Islet of Langerhans (tissue), 1 donor: ENCODE measurements at regions not wholly inside any gene's neighbourhood (a gene's known extent, or its start where the extent isn't known, plus 50 kb on each side); places are given as distances from the start of the nearest gene placed in this dataset.
"Not testable (repeated sequence)": the region's sequence is repeated elsewhere in the genome, so short reads cannot be mapped to it uniquely, and the experiment has no call there.

Experiments
- FAIRE-seq: peaks from one replicate; lab custom pipeline; 2011; peaks lifted over from hg19 to GRCh38; lab: Jason Lieb, UNC

DNA sequence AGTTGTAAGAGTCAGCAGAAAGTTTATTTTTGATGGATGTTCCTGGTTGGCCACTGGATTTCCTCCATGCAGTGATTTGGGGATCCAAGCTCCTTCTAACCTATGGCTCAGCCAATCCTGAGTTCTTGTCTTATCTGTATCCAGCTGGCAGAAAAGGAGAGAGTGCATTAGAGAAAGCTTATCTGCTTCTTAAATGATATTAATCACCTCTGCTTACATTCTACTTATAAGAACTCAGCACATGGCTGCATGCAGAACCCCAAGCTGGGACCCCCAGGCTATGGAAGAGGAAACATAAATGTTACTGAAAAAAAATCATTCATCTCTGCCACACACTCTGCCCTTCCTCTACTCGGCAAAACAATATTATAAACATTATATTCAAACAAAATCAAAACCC, 739.8 kb upstream of the AUTS2 start:
- FAIRE-seq, result no peak

DNA sequence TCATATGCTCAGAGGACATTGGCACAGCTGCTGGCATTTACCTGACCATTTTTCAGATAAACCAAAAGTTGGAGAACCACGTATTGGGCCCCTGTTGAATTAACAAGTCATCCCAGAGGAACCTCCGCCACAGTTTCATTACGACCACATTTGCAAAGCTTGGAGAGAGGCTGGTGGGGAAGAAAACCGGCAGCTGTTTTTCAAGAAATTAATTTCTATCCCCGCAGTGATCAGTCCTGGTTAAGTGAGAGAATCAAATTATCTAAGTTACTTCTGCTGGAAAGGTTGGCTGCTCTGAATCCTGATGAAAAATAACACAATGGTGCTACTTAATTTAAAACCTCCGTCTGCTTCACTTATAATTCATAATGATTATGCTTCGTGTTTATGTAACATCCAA, 737.1 kb upstream of the AUTS2 start:
- no peak for FAIRE-seq

- no peak for FAIRE-seq
Observed at GRCh38 chr7:68862261-68862660, 736.0 kb upstream of the AUTS2 start.

- no peak for FAIRE-seq
Observed at GRCh38 chr7:68862736-68863135, 735.5 kb upstream of the AUTS2 start.

- no peak for FAIRE-seq
Observed at GRCh38 chr7:68865351-68866199, 732.7 kb upstream of the AUTS2 start.

DNA sequence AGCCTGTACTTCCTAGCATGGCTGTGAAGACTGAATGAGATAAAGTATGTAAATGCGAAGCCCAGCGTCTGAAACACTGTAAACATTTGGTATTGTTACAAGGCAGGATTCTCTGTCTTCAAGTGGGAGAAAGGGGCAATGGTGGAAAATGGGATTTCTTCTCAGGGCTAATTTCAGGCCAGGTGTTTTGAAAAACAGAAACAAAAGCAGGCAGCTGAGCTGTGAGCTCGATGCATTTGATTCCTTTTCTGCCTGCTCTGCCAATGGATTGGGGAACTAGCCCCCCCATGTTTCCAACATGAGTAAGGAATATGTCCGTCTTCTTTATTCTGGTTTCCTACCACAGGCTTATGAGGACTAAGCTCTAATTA, 732.1 kb upstream of the AUTS2 start:
- no peak for FAIRE-seq

- FAIRE-seq, result not testable (repeated sequence)
Observed at GRCh38 chr7:68866721-68867120, 731.6 kb upstream of the AUTS2 start.

GRCh38 chr7:68868978-68869377, 729.3 kb upstream of the AUTS2 start:
- FAIRE-seq, result no peak

DNA sequence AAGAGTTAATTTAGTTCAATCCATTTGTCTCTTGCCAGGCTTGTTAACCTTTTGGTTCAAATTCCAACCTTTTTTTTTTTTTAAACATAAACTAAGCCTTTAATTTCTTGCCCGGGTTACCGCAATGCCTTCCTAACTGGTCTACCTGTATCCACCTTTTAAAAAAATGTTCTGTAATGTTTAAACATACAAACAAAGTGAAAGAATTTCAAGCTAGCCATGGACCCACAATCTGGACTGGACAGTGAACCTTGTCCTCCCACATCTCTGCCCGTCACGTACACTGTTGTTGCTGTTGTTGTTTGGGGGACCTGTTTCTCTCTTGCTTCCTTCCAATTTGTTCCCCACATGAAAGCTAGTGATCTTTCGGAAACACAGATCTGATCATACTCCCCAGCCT, 724.7 kb upstream of the AUTS2 start:
- FAIRE-seq, result no peak

GRCh38 chr7:68875857-68876256, 722.4 kb upstream of the AUTS2 start:
- FAIRE-seq, result no peak

DNA sequence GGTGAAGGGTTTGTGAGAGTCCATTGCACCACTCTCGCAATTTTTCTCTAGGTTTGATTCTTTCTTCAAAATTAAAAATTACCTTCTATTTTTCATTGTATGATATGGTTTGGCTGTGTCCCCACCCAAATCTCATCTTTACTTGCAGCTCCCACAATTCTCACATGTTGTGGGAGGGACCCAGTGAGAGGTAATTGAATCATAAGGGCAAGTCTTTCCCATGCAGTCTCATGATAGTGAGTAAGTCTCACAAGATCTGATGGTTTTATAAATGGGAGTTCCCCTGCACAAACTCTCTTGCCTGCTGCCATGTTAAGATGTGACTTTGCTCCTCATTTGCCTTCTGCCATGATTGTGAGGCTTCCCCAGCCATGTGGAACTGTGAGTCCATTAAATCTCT, 711.2 kb upstream of the AUTS2 start:
- FAIRE-seq, result not testable (repeated sequence)

DNA sequence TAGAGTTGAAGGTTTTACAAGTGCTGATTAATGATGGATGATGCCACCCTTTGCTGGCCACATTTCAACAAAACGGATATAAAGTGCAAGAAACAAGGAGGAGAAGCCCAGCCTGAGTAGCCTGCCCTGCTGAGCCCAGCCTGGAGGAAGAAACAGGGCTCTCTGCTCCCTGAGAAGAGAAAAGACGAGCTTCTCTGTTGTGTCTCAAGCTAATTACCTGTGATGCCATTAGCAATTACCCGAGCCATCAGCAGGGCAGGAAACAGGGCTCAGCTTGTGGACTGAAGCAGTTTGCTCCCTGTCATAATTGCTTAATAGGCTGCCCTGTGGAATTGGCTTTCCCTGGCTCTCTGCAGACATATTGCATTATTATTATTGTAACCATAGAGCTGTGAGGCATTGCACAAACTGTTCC, 709.3 kb upstream of the AUTS2 start:
- no peak for FAIRE-seq

DNA sequence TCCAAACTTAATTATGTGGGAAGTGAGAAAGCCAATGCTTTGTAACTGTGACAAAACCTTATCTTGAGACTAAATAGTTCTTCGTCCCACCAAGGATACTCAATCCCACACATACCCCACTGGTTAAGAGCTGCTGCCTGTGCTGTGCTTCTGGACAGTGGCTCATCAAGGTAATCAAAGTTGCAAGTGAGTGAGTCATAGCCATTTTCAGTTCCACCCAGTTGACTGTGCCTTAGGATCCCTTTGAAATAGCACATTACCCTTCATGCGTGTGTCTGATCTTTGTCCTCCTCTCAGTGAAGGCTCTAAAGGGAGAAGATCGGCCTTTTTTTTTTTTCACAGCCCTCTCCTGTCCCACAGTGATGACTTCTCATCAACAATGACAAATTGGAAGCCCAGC, 706.0 kb upstream of the AUTS2 start:
- FAIRE-seq, result no peak

DNA sequence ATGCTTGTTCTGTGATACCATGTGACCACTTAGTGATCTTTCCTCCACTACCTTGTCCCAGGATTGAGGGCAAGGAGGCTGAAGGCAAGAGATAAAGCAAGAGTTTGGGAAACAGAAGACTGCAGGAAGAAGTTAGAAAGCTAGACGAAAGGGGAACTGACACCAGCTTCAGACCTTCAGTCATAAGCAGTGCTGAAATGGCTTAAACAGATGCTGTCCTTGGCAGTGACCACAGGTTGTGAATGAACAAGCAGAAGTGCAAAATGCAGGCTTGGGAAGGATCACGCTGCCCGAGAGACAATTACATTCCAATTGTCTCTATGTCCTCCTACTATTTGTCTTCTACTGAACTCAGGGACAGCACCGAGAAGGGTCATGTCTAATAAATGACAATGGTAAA, 704.9 kb upstream of the AUTS2 start:
- no peak for FAIRE-seq

DNA sequence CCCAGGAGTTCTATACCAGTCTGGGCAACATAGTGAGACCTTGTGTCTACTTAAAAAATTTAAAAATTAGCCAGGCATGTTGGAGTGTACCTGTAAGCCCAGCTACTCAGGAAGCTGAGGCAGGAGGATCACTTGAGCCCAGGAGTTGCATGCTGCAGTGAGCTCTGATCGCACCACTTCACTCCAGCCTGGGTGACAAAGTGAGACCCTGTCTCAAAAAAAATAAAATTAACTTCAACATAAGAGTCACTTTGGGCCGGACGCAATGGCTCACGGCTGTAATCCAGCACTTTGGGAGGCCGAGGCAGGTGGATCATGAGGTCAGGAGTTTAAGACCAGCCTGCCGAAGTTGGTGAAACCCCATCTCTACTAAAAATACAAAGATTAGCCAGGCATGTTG, 699.1 kb upstream of the AUTS2 start:
- not testable (repeated sequence) for FAIRE-seq

DNA sequence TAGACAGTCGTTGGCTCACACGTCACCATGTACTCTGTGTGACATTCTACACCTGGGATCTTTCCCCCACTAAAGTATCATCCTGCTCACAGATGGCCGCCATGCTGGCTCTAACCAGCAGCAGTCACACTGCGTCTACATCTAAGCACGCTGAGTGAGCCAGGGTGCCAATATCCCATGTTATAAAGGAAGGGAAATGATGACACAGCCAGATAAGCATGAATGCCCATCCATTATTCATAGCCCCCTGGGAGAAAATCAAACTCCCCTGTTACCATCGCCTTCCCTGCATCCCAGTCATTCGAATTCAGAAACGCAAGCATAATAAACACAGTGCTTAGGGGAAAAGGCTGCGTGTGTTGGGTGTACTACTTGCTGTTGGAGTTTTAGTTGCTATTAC, 698.2 kb upstream of the AUTS2 start:
- FAIRE-seq, result no peak

- FAIRE-seq, result no peak
Observed at GRCh38 chr7:68904630-68905029, 693.6 kb upstream of the AUTS2 start.

- no peak for FAIRE-seq
Observed at GRCh38 chr7:68911754-68912153, 686.5 kb upstream of the AUTS2 start.

DNA sequence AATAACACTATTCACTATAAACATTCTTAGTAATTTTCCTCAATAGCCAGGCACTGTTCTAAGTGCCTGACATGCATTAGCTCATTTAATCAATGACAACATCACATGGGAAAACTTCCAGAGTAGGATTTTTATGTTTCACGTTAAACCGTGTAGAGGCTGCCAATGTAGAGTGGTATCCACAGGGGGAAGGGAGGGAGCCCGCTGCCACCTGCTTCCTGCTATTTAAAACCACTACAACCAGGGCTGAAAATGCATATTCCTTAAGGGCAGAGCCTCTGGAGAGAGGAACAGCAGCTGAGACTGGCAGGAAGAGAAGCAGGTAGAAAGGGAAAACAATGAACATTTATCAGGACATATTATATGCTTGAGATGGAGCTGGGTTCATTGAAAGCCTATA, 684.3 kb upstream of the AUTS2 start:
- FAIRE-seq, result no peak

GRCh38 chr7:68917041-68917651, 681.1 kb upstream of the AUTS2 start:
- no peak for FAIRE-seq

GRCh38 chr7:68918621-68919020, 679.7 kb upstream of the AUTS2 start:
- no peak for FAIRE-seq

DNA sequence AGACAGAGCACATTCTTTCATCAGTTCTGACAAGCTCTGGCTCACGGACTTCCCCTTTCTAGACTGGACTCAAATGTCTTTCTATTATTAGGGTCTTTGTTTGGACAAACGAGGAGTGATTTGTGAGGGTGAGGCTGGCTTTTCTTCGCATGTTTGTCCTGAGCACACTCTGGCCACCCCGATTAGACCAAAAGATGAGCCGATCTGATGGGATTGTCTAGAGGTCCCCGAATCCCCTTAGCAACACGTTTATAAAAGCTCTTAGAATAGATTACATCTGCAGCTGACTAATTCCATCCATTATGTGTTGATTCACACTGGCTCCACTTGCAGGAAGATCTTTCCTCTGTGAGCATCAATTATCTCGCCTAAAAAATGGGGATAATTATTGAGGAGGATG, 675.4 kb upstream of the AUTS2 start:
- no peak for FAIRE-seq

- no peak for FAIRE-seq
Observed at GRCh38 chr7:68925241-68925640, 673.0 kb upstream of the AUTS2 start.

DNA sequence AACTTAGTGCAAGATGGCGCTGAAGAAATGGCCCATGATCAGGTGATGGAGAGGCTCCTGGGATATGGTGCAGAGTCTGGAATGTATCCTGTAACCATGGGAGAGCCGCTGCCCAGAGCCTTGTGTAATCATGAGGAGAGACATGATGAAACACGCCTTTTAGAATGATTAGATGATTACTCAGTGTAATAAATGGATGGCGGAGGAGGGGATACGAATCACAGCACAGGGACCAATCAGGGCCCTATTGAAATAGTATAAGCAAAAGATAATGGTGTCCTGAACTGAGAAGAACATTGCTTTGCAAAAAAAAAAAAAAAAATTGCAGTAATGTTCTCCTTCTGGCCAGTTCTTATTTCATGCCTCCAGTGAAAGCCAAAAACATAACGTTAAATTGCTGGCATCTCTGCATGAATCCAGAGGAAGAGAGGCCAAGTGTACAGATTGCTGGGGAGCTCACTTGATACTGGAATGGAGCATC, 668.5 kb upstream of the AUTS2 start:
- FAIRE-seq, result no peak
